ENCODE measurements at regions not wholly inside any gene's neighbourhood (a gene's known extent, or its start where the extent isn't known, plus 50 kb on each side); places are given as distances from the start of the nearest gene placed in this dataset.

GRCh38 chr17:77886387-77886728 lies 72.1 kb upstream of the TNRC6C start:
- TF ChIP-seq CTCF (CRISPR knock-in tag; IDR thresholded peaks at IDR 0.05) (no peak), ZNF142 (CRISPR knock-in tag; IDR thresholded peaks at IDR 0.05) (no peak), POLR2A (IDR thresholded peaks at IDR 0.05; ENCODE audit: insufficient read depth in 1 of 2, low read depth in 2 of 2, low read length in 2 of 2) (no peak), PRDM4 (CRISPR knock-in tag; IDR thresholded peaks at IDR 0.05; ENCODE audit: borderline replicate concordance) (no peak), IRF2 (CRISPR knock-in tag; IDR thresholded peaks at IDR 0.05) (no peak), ZSCAN29 (CRISPR knock-in tag; conservative IDR thresholded peaks at IDR 0.05) (no peak), ARNTL (CRISPR knock-in tag; IDR thresholded peaks at IDR 0.05) (no peak), CBX5 (CRISPR knock-in tag; IDR thresholded peaks at IDR 0.05; ENCODE audit: borderline replicate concordance) (no peak), KLF12 (CRISPR knock-in tag; IDR thresholded peaks at IDR 0.05; ENCODE audit: borderline replicate concordance) (no peak), ZNF562 (CRISPR knock-in tag; IDR thresholded peaks at IDR 0.05; ENCODE audit: borderline replicate concordance) (no peak)

Measured in HepG2 (cell line).